Thyroid gland (tissue), 4 donors: ENCODE measurements at regions not wholly inside any gene's neighbourhood (a gene's known extent, or its start where the extent isn't known, plus 50 kb on each side); places are given as distances from the start of the nearest gene placed in this dataset.

Experiments used
- POLR2A ChIP-seq, 2 donors: fragments of 450-650 bp; IDR thresholded peaks; one replicate each; pipeline ENCODE4 v1.6.1; 2017; ENCODE audit warnings: antibody characterized with exemption in 2 of 2, mild to moderate bottlenecking in 2 of 2, moderate library complexity in 1 of 2
- TF ChIP-seq, protein P1 (sequence below), 6 experiments: fragments of 200-600 bp in 3 of 6; fragments of 450-650 bp in 3 of 6; sonication (generic) in 3 of 6; IDR thresholded peaks; one replicate each; pipeline ENCODE4 v1.5.1; 2016 to 2019; ENCODE audit warnings: antibody characterized with exemption in 6 of 6, mild to moderate bottlenecking in 2 of 6, inconsistent platforms in 1 of 6, moderate library complexity in 1 of 6

DNA sequence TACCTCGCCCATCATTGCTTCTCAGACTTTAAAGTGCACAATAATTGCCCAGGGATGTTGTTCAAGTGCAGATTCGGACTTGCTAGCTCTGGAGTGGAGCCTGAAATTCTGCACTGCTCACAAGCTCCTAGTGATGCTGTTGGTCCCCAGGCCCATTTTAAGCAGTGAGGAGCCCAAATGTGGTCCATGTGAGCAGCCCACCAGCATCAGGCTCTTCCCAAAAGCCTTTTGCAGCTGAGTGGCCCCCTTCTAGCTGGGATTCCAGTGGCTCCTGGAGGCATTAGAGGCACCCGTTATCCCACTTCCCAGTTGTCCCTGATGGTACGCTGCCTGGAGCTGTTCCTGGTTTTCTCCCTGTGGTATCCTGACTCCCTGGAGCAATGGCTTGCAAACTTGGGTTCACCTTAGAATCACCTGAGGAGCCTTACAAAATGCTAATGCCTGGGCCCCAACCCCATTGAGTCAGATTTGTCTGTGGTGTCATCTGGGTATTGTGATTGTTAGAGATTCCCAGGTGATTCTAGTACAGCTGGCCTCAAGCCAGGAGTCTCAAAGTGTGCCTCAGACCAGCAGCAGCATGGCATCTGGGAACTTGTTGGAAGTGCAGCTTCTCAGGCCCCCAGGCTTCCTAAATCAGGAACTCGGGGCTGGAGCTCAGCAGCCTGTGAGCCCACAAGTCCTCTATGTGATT is 186.9 kb upstream of the SLC24A3 start:
- TF ChIP-seq, protein P1, sequence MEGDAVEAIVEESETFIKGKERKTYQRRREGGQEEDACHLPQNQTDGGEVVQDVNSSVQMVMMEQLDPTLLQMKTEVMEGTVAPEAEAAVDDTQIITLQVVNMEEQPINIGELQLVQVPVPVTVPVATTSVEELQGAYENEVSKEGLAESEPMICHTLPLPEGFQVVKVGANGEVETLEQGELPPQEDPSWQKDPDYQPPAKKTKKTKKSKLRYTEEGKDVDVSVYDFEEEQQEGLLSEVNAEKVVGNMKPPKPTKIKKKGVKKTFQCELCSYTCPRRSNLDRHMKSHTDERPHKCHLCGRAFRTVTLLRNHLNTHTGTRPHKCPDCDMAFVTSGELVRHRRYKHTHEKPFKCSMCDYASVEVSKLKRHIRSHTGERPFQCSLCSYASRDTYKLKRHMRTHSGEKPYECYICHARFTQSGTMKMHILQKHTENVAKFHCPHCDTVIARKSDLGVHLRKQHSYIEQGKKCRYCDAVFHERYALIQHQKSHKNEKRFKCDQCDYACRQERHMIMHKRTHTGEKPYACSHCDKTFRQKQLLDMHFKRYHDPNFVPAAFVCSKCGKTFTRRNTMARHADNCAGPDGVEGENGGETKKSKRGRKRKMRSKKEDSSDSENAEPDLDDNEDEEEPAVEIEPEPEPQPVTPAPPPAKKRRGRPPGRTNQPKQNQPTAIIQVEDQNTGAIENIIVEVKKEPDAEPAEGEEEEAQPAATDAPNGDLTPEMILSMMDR (IDR thresholded peaks at IDR 0.05): no peak
- TF ChIP-seq POLR2A (IDR thresholded peaks at IDR 0.05): no peak
